DMS79 (cell line): ENCODE measurements at regions not wholly inside any gene's neighbourhood (a gene's known extent, or its start where the extent isn't known, plus 50 kb on each side); places are given as distances from the start of the nearest gene placed in this dataset.

Source experiments
- DNase-seq: peaks from one replicate; lab custom pipeline; 2025; lab: John Stamatoyannopoulos, UW

GRCh38 chr2:236673126-236673822 lies 103.6 kb downstream of the ACKR3 start:
- no peak for DNase-seq

- DNase-seq, result no peak
Measured at GRCh38 chr2:236673823-236674185, 104.2 kb downstream of the ACKR3 start.

- no peak for DNase-seq
Measured at GRCh38 chr2:236674238-236674637, 104.6 kb downstream of the ACKR3 start.

GRCh38 chr2:236674646-236675045 lies 105.0 kb downstream of the ACKR3 start:
- DNase-seq, result no peak

- DNase-seq, result no peak
Measured at GRCh38 chr2:236675051-236675450, 105.4 kb downstream of the ACKR3 start.

GRCh38 chr2:236675526-236675925 lies 105.9 kb downstream of the ACKR3 start:
- DNase-seq, result no peak

- DNase-seq, result peak; percentile 21
Measured at GRCh38 chr2:236676136-236676873, 106.7 kb downstream of the ACKR3 start.

- DNase-seq, result no peak
Measured at GRCh38 chr2:236677368-236677767, 107.7 kb downstream of the ACKR3 start.

- DNase-seq, result no peak
Measured at GRCh38 chr2:236678307-236678975, 108.8 kb downstream of the ACKR3 start.

DNA sequence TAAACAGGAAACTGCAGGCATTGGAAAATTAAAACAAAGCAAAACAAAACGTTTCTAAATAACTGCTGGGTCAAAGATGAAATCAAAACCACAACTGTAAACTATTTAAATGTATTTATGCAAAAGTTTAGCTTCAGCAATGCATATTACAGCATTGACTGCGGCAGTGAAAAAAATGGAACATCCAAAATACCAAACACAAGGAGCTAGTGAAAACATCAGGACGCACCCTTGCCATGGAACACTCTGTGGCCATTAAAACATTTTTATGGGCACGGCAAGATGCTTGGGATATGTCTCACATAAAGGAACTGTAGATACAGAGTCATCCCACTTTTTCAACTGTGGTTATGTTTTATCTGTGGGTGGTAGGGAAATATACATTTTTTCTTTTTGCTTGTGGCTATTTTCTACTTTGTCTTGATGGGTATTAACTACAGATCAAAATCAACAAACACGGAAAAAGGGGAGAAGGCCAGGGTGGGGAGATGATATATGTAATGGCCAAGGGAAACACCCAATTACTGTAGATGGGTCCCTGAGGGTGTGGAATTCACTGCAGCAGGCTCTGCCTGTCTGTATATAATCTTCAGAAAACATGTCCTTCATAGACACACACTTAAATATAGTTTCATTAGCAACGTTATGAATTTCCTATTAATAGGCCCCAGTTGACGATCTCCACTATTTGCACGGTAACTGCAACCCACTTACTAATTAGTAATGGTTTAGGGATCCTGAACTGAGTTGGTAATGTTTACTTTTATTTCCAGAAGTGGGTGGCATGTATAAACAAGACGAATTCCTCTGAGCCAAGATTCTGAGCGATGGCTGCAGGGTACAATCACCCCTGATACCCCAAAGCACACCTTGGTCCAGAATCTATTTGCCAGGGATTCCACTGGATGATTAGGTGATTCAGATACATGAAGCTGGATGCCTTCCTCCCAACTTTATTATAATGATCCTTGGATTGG lies 110.5 kb downstream of the ACKR3 start:
- DNase-seq, result peak; percentile 9

DNA sequence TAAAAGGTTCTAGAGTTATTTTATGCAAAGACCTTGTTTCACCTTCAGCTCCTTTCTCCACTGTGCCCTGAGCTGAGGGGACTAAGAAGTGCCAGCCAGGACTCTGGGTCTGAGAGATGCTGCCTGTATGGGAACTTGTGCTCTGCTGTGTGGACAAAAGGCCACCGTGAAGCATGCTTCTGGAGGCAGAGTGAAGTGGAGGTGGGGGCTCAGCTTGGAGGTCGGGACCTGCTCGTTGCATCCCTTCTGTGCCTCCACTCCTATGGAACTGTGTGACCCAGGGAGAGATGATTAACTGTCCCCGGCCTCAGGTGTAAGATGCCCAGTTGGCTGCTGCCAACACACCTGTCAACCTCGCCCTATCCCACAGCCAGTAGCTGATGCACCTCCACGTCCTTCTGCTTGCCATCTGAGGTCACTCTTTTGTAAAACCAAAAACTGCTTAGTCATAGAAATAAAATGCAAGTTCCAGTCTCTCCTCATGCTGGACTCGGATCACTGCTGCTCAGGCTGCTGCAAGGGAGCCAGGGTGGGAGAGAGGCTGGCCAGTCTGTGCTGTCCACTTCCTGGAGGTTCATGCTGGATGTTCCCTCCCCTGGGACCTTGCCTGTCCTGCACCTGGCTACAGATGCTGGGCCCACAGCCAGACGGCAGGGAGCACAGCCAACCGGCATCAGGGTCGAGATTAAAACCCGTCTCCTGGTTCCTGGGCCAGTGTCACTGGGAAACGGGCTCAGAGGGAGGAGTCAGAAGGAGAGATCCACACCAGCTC lies 113.2 kb downstream of the ACKR3 start:
- no peak for DNase-seq

- DNase-seq, result no peak
Measured at GRCh38 chr2:236684504-236685256, 115.1 kb downstream of the ACKR3 start.

DNA sequence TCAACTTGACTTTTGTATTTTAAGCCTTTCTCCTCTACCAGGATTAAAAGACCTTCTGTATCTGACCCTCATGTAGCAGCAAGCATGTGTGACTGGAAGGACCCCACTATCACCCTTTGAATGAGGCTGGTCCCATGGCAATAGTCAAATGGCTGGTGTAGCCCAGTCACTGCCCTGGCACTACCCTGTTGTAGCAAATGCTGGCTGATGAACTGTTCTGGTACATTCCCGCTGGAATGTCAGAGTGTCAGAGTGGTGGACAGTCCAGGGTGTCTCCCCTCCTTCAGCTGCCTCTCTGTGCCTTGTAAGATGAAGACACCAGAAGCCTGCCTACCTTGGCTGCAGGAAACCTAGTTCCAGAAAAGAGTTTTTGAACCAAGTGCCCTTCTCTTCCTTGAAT lies 115.7 kb downstream of the ACKR3 start:
- DNase-seq, result no peak

- no peak for DNase-seq
Measured at GRCh38 chr2:236685979-236686520, 116.4 kb downstream of the ACKR3 start.

- no peak for DNase-seq
Measured at GRCh38 chr2:236686561-236686960, 116.9 kb downstream of the ACKR3 start.

GRCh38 chr2:236687296-236687965 lies 117.8 kb downstream of the ACKR3 start:
- no peak for DNase-seq

GRCh38 chr2:236688157-236688556 lies 118.5 kb downstream of the ACKR3 start:
- no peak for DNase-seq

DNA sequence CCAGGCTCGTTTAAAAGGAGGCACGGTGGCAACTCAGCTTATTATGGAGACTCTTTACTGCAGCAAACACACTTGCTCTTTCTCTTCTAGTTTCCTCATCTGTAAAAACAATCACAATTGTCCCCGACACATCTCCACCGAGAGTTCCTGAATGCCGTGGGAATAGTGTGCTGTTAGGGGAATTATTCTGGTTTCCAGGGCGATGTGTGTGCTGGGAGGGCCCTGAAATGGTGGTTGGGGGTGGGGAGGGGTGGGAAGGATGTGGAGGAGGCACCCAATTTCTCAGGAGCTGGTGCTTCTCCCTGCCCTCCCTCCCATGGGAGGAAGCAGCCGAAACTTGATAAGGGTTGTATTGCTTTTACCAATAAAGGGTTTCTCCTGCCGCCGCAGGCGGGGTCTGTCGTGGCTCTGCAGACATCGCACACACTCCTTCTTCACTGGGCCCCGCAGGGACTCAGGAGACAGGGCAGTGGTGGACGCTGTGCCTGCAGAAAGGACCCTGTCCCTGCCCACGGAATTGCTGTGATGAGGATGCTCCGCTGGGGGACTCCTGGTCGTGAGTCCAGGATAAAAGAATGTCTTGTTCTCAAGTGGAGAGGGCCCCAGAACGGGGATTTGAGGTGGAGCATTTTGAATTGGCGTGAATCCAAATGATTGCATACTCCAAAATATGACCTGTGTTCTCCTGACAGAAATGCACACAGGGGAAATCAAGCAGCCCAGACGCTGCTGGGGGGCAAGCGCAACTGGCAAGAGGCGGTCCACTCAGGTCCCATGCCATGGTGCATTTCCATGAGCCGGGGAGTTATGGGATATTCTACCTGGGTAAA lies 119.2 kb downstream of the ACKR3 start:
- DNase-seq, result peak; percentile 22

- no peak for DNase-seq
Measured at GRCh38 chr2:236689393-236689700, 119.7 kb downstream of the ACKR3 start.
